ENCODE measurements at regions not wholly inside any gene's neighbourhood (a gene's known extent, or its start where the extent isn't known, plus 50 kb on each side); places are given as distances from the start of the nearest gene placed in this dataset.

- H3K4me1 ChIP-seq = no peaks in the 10 kb centered on the region
- no peak for DNase-seq
- intact Hi-C loops (cut with DNase I; ENCODE audit: low total_unique reads) (no loop called here), in situ Hi-C loops (cut with MboI; ENCODE audit: low pct_ligation_motif_present in 1 of 4, low pct_unique_long_range_greater_than_20kb in 1 of 4, low sequenced_read_pairs in 3 of 4) (no loop called here)
- 86% methylated on average over 6 of the region's 6 CpGs; no CpG with 5 or more reads in 1 of the 2 donors for WGBS, 2 donors (ENCODE audit: low coverage in 1 of 2)
- no peaks in the 10 kb centered on the region for H3K27me3 ChIP-seq
- no peaks in the 10 kb centered on the region for H3K9me3 ChIP-seq
- no peaks in the 10 kb centered on the region for H3K36me3 ChIP-seq
- no peak overlapping the region for H3K27ac ChIP-seq
- no peak overlapping the region for H3K4me3 ChIP-seq
- no peak for TF ChIP-seq POLR2AphosphoS5 (IDR thresholded peaks at IDR 0.05)
- TF ChIP-seq POLR2A (IDR thresholded peaks at IDR 0.05) = no peak
- TF ChIP-seq, protein P1, sequence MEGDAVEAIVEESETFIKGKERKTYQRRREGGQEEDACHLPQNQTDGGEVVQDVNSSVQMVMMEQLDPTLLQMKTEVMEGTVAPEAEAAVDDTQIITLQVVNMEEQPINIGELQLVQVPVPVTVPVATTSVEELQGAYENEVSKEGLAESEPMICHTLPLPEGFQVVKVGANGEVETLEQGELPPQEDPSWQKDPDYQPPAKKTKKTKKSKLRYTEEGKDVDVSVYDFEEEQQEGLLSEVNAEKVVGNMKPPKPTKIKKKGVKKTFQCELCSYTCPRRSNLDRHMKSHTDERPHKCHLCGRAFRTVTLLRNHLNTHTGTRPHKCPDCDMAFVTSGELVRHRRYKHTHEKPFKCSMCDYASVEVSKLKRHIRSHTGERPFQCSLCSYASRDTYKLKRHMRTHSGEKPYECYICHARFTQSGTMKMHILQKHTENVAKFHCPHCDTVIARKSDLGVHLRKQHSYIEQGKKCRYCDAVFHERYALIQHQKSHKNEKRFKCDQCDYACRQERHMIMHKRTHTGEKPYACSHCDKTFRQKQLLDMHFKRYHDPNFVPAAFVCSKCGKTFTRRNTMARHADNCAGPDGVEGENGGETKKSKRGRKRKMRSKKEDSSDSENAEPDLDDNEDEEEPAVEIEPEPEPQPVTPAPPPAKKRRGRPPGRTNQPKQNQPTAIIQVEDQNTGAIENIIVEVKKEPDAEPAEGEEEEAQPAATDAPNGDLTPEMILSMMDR (IDR thresholded peaks at IDR 0.05) = no peak
- TF ChIP-seq EP300 (IDR thresholded peaks at IDR 0.05; ENCODE audit: low read depth) = no peak
These were observed 157.2 kb downstream of the MED10 start for GRCh38 chr5:6221141-6221626.

DNA sequence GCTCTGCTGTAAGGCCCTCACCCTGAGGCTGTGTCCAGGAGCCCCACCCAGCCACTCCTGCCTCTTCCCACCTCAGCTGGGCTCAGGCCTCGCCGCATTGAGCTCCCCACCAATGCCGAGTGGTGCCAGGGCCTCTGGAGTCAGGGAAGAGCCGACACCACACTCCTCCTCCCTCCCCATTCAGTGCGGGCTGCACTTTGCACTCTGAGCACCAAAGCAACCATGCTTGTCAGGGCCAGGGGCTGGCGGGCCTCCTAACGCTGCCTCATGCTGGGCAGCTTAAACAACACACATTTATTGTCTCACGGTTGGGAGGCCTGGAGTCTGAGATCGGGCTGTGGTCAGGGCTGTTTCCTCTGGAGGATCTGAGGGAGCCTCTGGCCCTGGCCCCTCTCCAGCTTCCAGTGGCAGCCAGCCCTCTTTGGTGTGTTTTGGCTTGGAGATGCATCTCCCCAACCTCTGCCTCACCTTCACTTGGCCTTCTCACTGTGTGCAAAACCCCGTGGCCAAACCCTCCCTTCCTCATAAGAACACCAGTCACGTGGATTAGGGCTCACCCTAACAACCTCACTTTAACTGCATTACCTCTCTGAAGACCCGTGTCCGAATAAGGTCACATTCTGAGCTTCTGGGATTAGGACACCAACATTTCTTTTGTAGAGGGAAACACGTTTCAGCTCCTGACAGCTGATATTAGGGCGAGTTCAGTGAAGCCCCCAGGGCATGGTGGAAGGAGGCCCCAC lies 157.8 kb downstream of the MED10 start:
- H3K36me3 ChIP-seq = no peaks in the 10 kb centered on the region
- no peaks in the 10 kb centered on the region for H3K9me3 ChIP-seq
- no peak overlapping the region for H3K4me3 ChIP-seq
- 45 to 60% methylated on average over 1 to 15 of the region's 15 CpGs for WGBS, 2 donors (ENCODE audit: low coverage in 1 of 2)
- no peak for DNase-seq
- H3K27me3 ChIP-seq = no peaks in the 10 kb centered on the region
- no peak overlapping the region for H3K27ac ChIP-seq
- intact Hi-C loops (cut with DNase I; ENCODE audit: low total_unique reads) = no loop called here
- no peaks in the 10 kb centered on the region for H3K4me1 ChIP-seq
- in situ Hi-C loops (cut with MboI; ENCODE audit: low pct_ligation_motif_present in 1 of 4, low pct_unique_long_range_greater_than_20kb in 1 of 4, low sequenced_read_pairs in 3 of 4) = no loop called here
- TF ChIP-seq, protein P1 (IDR thresholded peaks at IDR 0.05) = no peak

DNA sequence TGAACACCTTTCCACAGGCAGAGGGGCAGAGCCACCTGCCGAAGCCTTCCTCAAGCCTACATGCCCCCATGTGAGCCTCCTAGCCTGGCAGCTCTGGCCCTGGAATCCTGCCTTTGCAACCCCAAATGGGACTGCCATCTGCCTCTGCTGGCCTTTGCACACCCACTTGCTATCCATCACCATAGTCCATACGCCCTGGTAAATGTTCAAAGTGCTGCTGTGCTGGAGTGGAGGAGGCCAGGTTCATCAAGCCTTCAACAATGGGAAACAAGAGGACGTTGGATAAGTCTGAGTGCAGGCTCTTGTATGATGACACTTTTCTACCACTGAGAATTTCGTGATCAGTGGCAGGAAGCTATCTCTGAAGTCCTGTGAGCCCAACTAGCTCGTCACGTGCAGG lies 159.8 kb downstream of the MED10 start:
- WGBS, 2 donors (ENCODE audit: low coverage in 1 of 2) = 52 to 64% methylated on average over 3 to 6 of the region's 6 CpGs
- in situ Hi-C loops (cut with MboI; ENCODE audit: low pct_ligation_motif_present in 1 of 4, low pct_unique_long_range_greater_than_20kb in 1 of 4, low sequenced_read_pairs in 3 of 4) = no loop called here
- Histone ChIP-seq H3K4me3 (no peak overlapping the region), H3K36me3 (no peaks in the 10 kb centered on the region), H3K4me1 (no peaks in the 10 kb centered on the region), H3K9me3 (no peaks in the 10 kb centered on the region), H3K27me3 (no peaks in the 10 kb centered on the region), H3K27ac (no peak overlapping the region)
- intact Hi-C loops (cut with DNase I; ENCODE audit: low total_unique reads) = no loop called here
- TF ChIP-seq, protein P1 (IDR thresholded peaks at IDR 0.05) = no peak
- TF ChIP-seq POLR2A (IDR thresholded peaks at IDR 0.05) (no peak), EP300 (IDR thresholded peaks at IDR 0.05; ENCODE audit: low read depth) (no peak), POLR2AphosphoS5 (IDR thresholded peaks at IDR 0.05) (no peak)
- DNase-seq = no peak

DNA sequence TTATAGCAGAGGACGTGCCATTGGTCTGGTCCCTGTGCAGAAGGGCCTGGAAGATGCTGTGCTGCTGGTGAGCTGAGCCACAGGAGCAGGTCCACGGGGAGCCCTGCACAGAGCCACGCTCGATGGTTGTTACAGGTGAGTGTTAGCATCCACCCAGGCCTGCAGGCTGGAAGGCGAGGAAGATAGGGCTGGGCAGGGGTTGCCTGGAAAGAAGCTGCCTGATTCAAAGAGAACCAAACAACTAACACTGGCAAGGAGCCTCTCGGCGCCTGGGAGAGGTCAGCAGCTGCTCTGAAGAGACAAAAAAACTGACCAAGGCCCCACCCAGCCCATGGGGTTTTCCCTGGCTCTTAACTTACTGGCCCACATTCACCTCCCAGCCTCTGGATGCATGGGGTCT lies 160.2 kb downstream of the MED10 start:
- Histone ChIP-seq H3K4me3 (no peak overlapping the region), H3K27me3 (no peaks in the 10 kb centered on the region), H3K9me3 (no peaks in the 10 kb centered on the region), H3K4me1 (no peaks in the 10 kb centered on the region), H3K36me3 (no peaks in the 10 kb centered on the region), H3K27ac (no peak overlapping the region)
- whole genome bisulfite sequencing, 2 donors (ENCODE audit: low coverage in 1 of 2) = 66% methylated on average over 7 of the region's 7 CpGs; no CpG with 5 or more reads in 1 of the 2 donors
- in situ Hi-C loops (cut with MboI; ENCODE audit: low pct_ligation_motif_present in 1 of 4, low pct_unique_long_range_greater_than_20kb in 1 of 4, low sequenced_read_pairs in 3 of 4) (no loop called here), intact Hi-C loops (cut with DNase I; ENCODE audit: low total_unique reads) (no loop called here)
- TF ChIP-seq, protein P1 (IDR thresholded peaks at IDR 0.05) = no peak
- TF ChIP-seq POLR2A (IDR thresholded peaks at IDR 0.05) (no peak), EP300 (IDR thresholded peaks at IDR 0.05; ENCODE audit: low read depth) (no peak), POLR2AphosphoS5 (IDR thresholded peaks at IDR 0.05) (no peak)
- no peak for DNase-seq

Measured in transverse colon (tissue), 4 donors.